H1 (cell line): ENCODE measurements at regions not wholly inside any gene's neighbourhood (a gene's known extent, or its start where the extent isn't known, plus 50 kb on each side); places are given as distances from the start of the nearest gene placed in this dataset.

Experiments
- CTCF ChIA-PET: fragments of 300-600 bp; sonication (Branson Sonifier 250); formaldehyde crosslinking; loops from one replicate; lab custom pipeline; 2021; ENCODE audit not compliant: partially characterized antibody; lab: Charles Lee
- POLR2A ChIA-PET: fragments of 300-600 bp; sonication (Branson Sonifier 250); formaldehyde crosslinking; loops from one replicate; lab custom pipeline; 2021; ENCODE audit warnings: inconsistent platforms; ENCODE audit not compliant: partially characterized antibody; lab: Charles Lee
- DNase-seq, 2 experiments: peaks; one replicate each; pipeline versions ENCODE4 v3.0.0 to v3.0.0-alpha.2; 2010 to 2022; ENCODE audit warnings: low spot score in 2 of 2, low read depth in 1 of 2, mixed read lengths in 1 of 2
- FAIRE-seq: peaks from 2 replicates; lab custom pipeline; 2011; peaks lifted over from hg19 to GRCh38; lab: Jason Lieb, UNC
- H2AFZ ChIP-seq: 2 replicates; pipeline ENCODE4 v1.8.1; 2012; ENCODE audit warnings: low read length, inconsistent platforms
- H2AK5ac ChIP-seq: 2 replicates; pipeline ENCODE4 v1.6.1; 2013; ENCODE audit warnings: low read depth, low read length
- H2BK120ac ChIP-seq: replicated peaks from 2 replicates; pipeline ENCODE3; 2013; ENCODE audit warnings: low read depth, low read length, inconsistent platforms
- H2BK12ac ChIP-seq: 2 replicates; pipeline ENCODE4 v1.6.1; 2013; ENCODE audit warnings: low read depth, low read length
- H2BK15ac ChIP-seq: 2 replicates; pipeline ENCODE4 v1.6.1; 2013; ENCODE audit warnings: low read length
- H2BK20ac ChIP-seq: 2 replicates; pipeline ENCODE4 v1.6.1; 2013; ENCODE audit warnings: low read length
- H2BK5ac ChIP-seq: 2 replicates; pipeline ENCODE4 v1.6.1; 2013; ENCODE audit warnings: low read depth, low read length
- H3K14ac ChIP-seq: 2 replicates; pipeline ENCODE4 v1.6.1; 2013; ENCODE audit warnings: inconsistent platforms; ENCODE audit not compliant: insufficient read length
- H3K18ac ChIP-seq: 2 replicates; pipeline ENCODE4 v1.6.1; 2013; ENCODE audit warnings: low read length; ENCODE audit errors: extremely low read depth
- H3K23ac ChIP-seq: 2 replicates; pipeline ENCODE4 v1.6.1; 2013; ENCODE audit warnings: inconsistent platforms; ENCODE audit not compliant: insufficient read length
- H3K23me2 ChIP-seq: 2 replicates; pipeline ENCODE4 v1.6.1; 2013; ENCODE audit warnings: low read depth, low read length
- H3K27ac ChIP-seq: 2 replicates; pipeline ENCODE4 v1.6.1; 2011; ENCODE audit warnings: low read depth, low read length, inconsistent platforms
- H3K27me3 ChIP-seq, 4 experiments: replicated peaks in 1 of 4; 1 replicate in 1 of 4; 2 replicates in 3 of 4; pipeline versions ENCODE4 v1.6.1 to v1.8.1; 2011 to 2013; ENCODE audit warnings: low read length in 3 of 4, mild to moderate bottlenecking in 3 of 4, inconsistent platforms in 2 of 4, mixed read lengths in 2 of 4, moderate library complexity in 1 of 4; ENCODE audit not compliant: control insufficient read depth in 3 of 4, insufficient read depth in 3 of 4; ENCODE audit errors: extremely low read depth in 1 of 4
- H3K36me3 ChIP-seq, 4 experiments: 2 replicates each; pipeline versions ENCODE4 v1.6.1 to v1.8.1; 2011 to 2013; ENCODE audit warnings: mild to moderate bottlenecking in 4 of 4, low read length in 3 of 4, moderate library complexity in 2 of 4, control low read depth in 1 of 4, inconsistent platforms in 1 of 4; ENCODE audit not compliant: insufficient read depth in 4 of 4, control insufficient read depth in 2 of 4
- H3K4ac ChIP-seq: replicated peaks from 2 replicates; pipeline ENCODE3; 2013; ENCODE audit warnings: low read length, low read depth, mixed read lengths, inconsistent platforms; ENCODE audit not compliant: insufficient read length
- H3K4me1 ChIP-seq, 4 experiments: replicated peaks in 1 of 4; 1 replicate in 1 of 4; 2 replicates in 3 of 4; pipeline versions ENCODE4 v1.6.1 to v1.8.1; 2011 to 2013; ENCODE audit warnings: low read length in 3 of 4, inconsistent platforms in 2 of 4, mixed read lengths in 1 of 4; ENCODE audit not compliant: insufficient read depth in 4 of 4, control insufficient read depth in 3 of 4
- H3K4me2 ChIP-seq, 2 experiments: 2 replicates each; pipeline versions ENCODE4 v1.6.1 to v1.8.1; 2011 to 2013; ENCODE audit warnings: low read depth in 2 of 2, low read length in 2 of 2, control low read depth in 1 of 2, inconsistent platforms in 1 of 2, mild to moderate bottlenecking in 1 of 2; ENCODE audit not compliant: insufficient read depth in 1 of 2
- H3K4me3 ChIP-seq, 4 experiments: fragments of 200-600, 300-600 bp in 1 of 4; sonication (generic), shearing (Covaris generic), sonication (Bioruptor Twin) in 1 of 4; 2 replicates each; pipeline versions ENCODE4 v1.5.1 to v1.8.1; 2011 to 2016; ENCODE audit warnings: low read length in 4 of 4, low read depth in 3 of 4, control low read depth in 2 of 4, inconsistent platforms in 2 of 4, mild to moderate bottlenecking in 2 of 4, mixed read lengths in 1 of 4, moderate library complexity in 1 of 4; ENCODE audit not compliant: insufficient read depth in 2 of 4; ENCODE audit errors: extremely low read depth in 1 of 4
- H3K56ac ChIP-seq: replicated peaks from 2 replicates; pipeline ENCODE3; 2013; ENCODE audit warnings: low read depth, mild to moderate bottlenecking, mixed read lengths, low read length, inconsistent platforms; ENCODE audit not compliant: insufficient read length
- H3K79me1 ChIP-seq: 2 replicates; pipeline ENCODE4 v1.6.1; 2013; ENCODE audit warnings: low read depth, low read length, control low read depth
- H3K79me2 ChIP-seq, 2 experiments: 2 replicates each; pipeline versions ENCODE4 v1.6.1 to v1.8.1; 2012 to 2013; ENCODE audit warnings: low read length in 2 of 2, mild to moderate bottlenecking in 2 of 2, inconsistent platforms in 1 of 2; ENCODE audit not compliant: insufficient read depth in 2 of 2, control insufficient read depth in 1 of 2
- H3K9ac ChIP-seq, 4 experiments: replicated peaks in 1 of 4; 1 replicate in 1 of 4; 2 replicates in 3 of 4; pipeline versions ENCODE4 v1.6.1 to v1.8.1; 2011 to 2013; ENCODE audit warnings: low read depth in 3 of 4, low read length in 3 of 4, control low read depth in 2 of 4, mild to moderate bottlenecking in 2 of 4, moderate library complexity in 2 of 4, inconsistent platforms in 1 of 4; ENCODE audit errors: extremely low read depth in 1 of 4
- H3K9me3 ChIP-seq, 2 experiments: 2 replicates each; pipeline versions ENCODE4 v1.6.1 to v1.8.1; 2012 to 2013; ENCODE audit warnings: mild to moderate bottlenecking in 2 of 2, moderate library complexity in 2 of 2, control low read depth in 1 of 2, inconsistent platforms in 1 of 2, low read depth in 1 of 2, low read length in 1 of 2, mixed read lengths in 1 of 2; ENCODE audit not compliant: insufficient read depth in 2 of 2
- H4K20me1 ChIP-seq, 2 experiments: replicated peaks in 1 of 2; 2 replicates each; pipeline versions ENCODE3 to v1.8.1; 2011 to 2013; ENCODE audit warnings: inconsistent platforms in 2 of 2, low read length in 2 of 2, mild to moderate bottlenecking in 1 of 2; ENCODE audit not compliant: insufficient read depth in 2 of 2, control insufficient read depth in 1 of 2
- H4K5ac ChIP-seq: 2 replicates; pipeline ENCODE4 v1.6.1; 2013; ENCODE audit warnings: low read length, low read depth, mixed read lengths, inconsistent platforms; ENCODE audit not compliant: insufficient read length
- H4K8ac ChIP-seq: 2 replicates; pipeline ENCODE4 v1.8.0; 2013; ENCODE audit warnings: mild to moderate bottlenecking, moderate library complexity, low read length, inconsistent platforms; ENCODE audit not compliant: insufficient read depth; ENCODE audit errors: extremely low read depth
- H4K91ac ChIP-seq: replicated peaks from 2 replicates; pipeline ENCODE3; 2013; ENCODE audit warnings: low read length, mixed read lengths, inconsistent platforms; ENCODE audit not compliant: insufficient read length
- CEBPB ChIP-seq: IDR thresholded peaks from 2 replicates; pipeline ENCODE4 v1.6.1; 2012; ENCODE audit warnings: low read depth, low read length
- CREB1 ChIP-seq: IDR thresholded peaks from 2 replicates; pipeline ENCODE4 v1.6.1; 2012; ENCODE audit warnings: inconsistent platforms
- EZH2 ChIP-seq: fragments of 200-600 bp; sonication (generic); IDR thresholded peaks from 2 replicates; pipeline ENCODE4 v1.7.1; 2012; ENCODE audit warnings: low read depth, mild to moderate bottlenecking, moderate library complexity, low read length, inconsistent platforms; ENCODE audit not compliant: severe bottlenecking
- FOSL1 ChIP-seq: IDR thresholded peaks from 2 replicates; pipeline ENCODE4 v1.6.1; 2011; ENCODE audit warnings: mild to moderate bottlenecking, low read depth, low read length, moderate library complexity; ENCODE audit not compliant: insufficient read depth
- GTF2F1 ChIP-seq: IDR thresholded peaks from 2 replicates; pipeline ENCODE4 v1.6.1; 2012; ENCODE audit warnings: low read depth, low read length, improper control_type of control experiment, borderline replicate concordance
- KDM4A ChIP-seq: IDR thresholded peaks from one replicate; pipeline ENCODE4 v1.7.1; 2012; ENCODE audit warnings: low read depth, mild to moderate bottlenecking, moderate library complexity, low read length, inconsistent platforms; ENCODE audit not compliant: severe bottlenecking
- NANOG ChIP-seq: IDR thresholded peaks from 2 replicates; pipeline ENCODE4 v1.6.1; 2011; ENCODE audit warnings: low read length, low read depth, mild to moderate bottlenecking, inconsistent platforms; ENCODE audit not compliant: insufficient read depth, poor library complexity, severe bottlenecking
- POLR2A ChIP-seq, 2 experiments: IDR thresholded peaks; 1 replicate in 1 of 2; 2 replicates in 1 of 2; pipeline ENCODE4 v1.6.1; 2011; ENCODE audit warnings: low read depth in 2 of 2, low read length in 2 of 2, mild to moderate bottlenecking in 2 of 2; ENCODE audit errors: control extremely low read depth in 1 of 2
- POLR2AphosphoS5 ChIP-seq: IDR thresholded peaks from 2 replicates; pipeline ENCODE4 v1.6.1; 2011; ENCODE audit warnings: low read depth, low read length
- RNF2 ChIP-seq: fragments of 200-900, 300-1000 bp; sonication (generic); IDR thresholded peaks from 2 replicates; pipeline ENCODE4 v1.7.1; 2016; ENCODE audit warnings: borderline replicate concordance, low read depth, mild to moderate bottlenecking, antibody characterized with exemption, low read length; ENCODE audit not compliant: poor library complexity, severe bottlenecking; ENCODE audit errors: missing control alignments
- TEAD4 ChIP-seq: IDR thresholded peaks from 2 replicates; pipeline ENCODE4 v1.6.1; 2012; ENCODE audit warnings: low read depth, low read length, inconsistent platforms, mixed read lengths
- ZNF274 ChIP-seq: IDR thresholded peaks from 2 replicates; pipeline ENCODE4 v1.7.0; 2012; ENCODE audit warnings: low read length, borderline replicate concordance; ENCODE audit errors: extremely low read depth
- WGBS, 2 experiments: shearing (Covaris generic) in 1 of 2; methylation state at CpG; one replicate each; pipeline versions ENCODE4 v1.1.6 to v1.1.7; 2013 to 2015; ENCODE audit warnings: low lambda C conversion rate in 2 of 2, mixed read lengths in 2 of 2, inconsistent platforms in 1 of 2, low coverage in 1 of 2, missing lambda C conversion rate in 1 of 2; ENCODE audit not compliant: insufficient replicate concordance in 2 of 2, insufficient coverage in 1 of 2, insufficient read length in 1 of 2; ENCODE audit errors: extremely low coverage in 1 of 2, missing lambda C conversion rate in 1 of 2; 5-methylcytosine and 5-hydroxymethylcytosine counted together

DNA sequence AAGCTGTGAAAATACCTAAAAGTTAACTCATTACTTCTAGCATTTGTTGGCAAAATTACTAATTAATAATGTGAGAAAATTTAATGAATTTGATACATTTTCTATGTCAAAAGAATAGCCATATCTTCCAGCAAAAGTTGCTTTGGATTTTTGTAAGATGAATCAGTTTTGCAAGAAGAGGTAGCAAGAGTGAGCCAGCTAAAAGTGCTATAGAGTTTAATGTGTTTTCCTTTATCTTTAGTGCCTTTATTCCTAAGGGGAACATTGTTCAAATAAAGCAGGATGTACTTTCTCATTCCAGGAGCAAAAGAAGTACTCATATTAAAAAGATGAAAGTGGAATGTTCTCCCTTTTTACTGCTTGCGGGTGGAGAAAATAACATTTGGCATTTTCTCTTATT, 622.2 kb downstream of the ANXA1 start:
- Histone ChIP-seq H3K4me2 (no peak overlapping the region), H2BK120ac (no peak overlapping the region), H3K79me2 (no peaks in the 10 kb centered on the region), H3K9ac (no peak overlapping the region), H2BK5ac (no peak overlapping the region), H3K9me3 (no peaks in the 10 kb centered on the region), H3K14ac (no peak overlapping the region), H3K23ac (no peak overlapping the region), H3K4ac (no peak overlapping the region), H2AFZ (0 out of 2 replicates have a peak overlapping the region, but pooled peaks have one; percentile 29), H3K23me2 (no peaks in the 10 kb centered on the region; the same call in 1 of the 2 replicates), H2BK15ac (no peak overlapping the region), H3K56ac (no peak overlapping the region), H4K5ac (no peak overlapping the region), H2BK20ac (no peak overlapping the region), H4K8ac (no peak overlapping the region), H3K27ac (no peak overlapping the region), H3K4me1 (no peaks in the 10 kb centered on the region), H3K36me3 (no peaks in the 10 kb centered on the region), H3K79me1 (no peaks in the 10 kb centered on the region), H3K27me3 (no peaks in the 10 kb centered on the region), H4K20me1 (no peaks in the 10 kb centered on the region), H3K18ac (no peak overlapping the region), H4K91ac (no peak overlapping the region), H2AK5ac (no peak overlapping the region), H3K4me3 (no peak overlapping the region), H2BK12ac (no peak overlapping the region)
- no peak for FAIRE-seq
- no peak for DNase-seq
- 100% methylated on average over 1 of the region's 1 CpG; no CpG with 5 or more reads in 1 of the 2 experiments for WGBS, 2 experiments
- ChIA-PET POLR2A (no interaction called here), CTCF (no interaction called here)
- no peak for TF ChIP-seq ZNF274
- no peak for TF ChIP-seq NANOG
- TF ChIP-seq POLR2AphosphoS5, result no peak
- no peak for TF ChIP-seq CEBPB
- no peak for TF ChIP-seq KDM4A
- no peak for TF ChIP-seq EZH2
- no peak for TF ChIP-seq FOSL1
- no peak for TF ChIP-seq TEAD4
- TF ChIP-seq POLR2A (IDR thresholded peaks at IDR 0.05; ENCODE audit: control extremely low read depth in 1 of 2, low read depth in 2 of 2, low read length in 2 of 2), result no peak
- no peak for TF ChIP-seq CREB1
- no peak for TF ChIP-seq RNF2
- TF ChIP-seq GTF2F1, result no peak
